Naive B cell (primary cell): ENCODE measurements at regions not wholly inside any gene's neighbourhood (a gene's known extent, or its start where the extent isn't known, plus 50 kb on each side); places are given as distances from the start of the nearest gene placed in this dataset.

ENCODE experiments used
- ATAC-seq, 2 donors: fragments of 150-1000 bp; cut with Tn5 transposase; 2 replicates each; pipeline ENCODE4 v1.10.0; 2021; ENCODE audit warnings: low read depth in 2 of 2, mild to moderate bottlenecking in 2 of 2, moderate library complexity in 2 of 2
- DNase-seq: peaks from one replicate; pipeline ENCODE4 v3.0.0; 2022
- H3K27ac Mint-ChIP-seq, 6 donors: one replicate each; pipeline ENCODE4 v1.8.0; 2020 to 2022; ENCODE audit warnings: mild to moderate bottlenecking in 6 of 6, mixed read lengths in 6 of 6, moderate library complexity in 5 of 6, inconsistent platforms in 2 of 6
- H3K27me3 Mint-ChIP-seq, 3 donors: one replicate each; pipeline ENCODE4 v1.8.0; 2021 to 2022; ENCODE audit warnings: mixed read lengths in 3 of 3, mild to moderate bottlenecking in 1 of 3
- H3K36me3 Mint-ChIP-seq, 2 donors: one replicate each; pipeline ENCODE4 v1.8.0; 2020 to 2022; ENCODE audit warnings: mixed read lengths in 2 of 2, inconsistent platforms in 1 of 2, mild to moderate bottlenecking in 1 of 2
- H3K4me1 Mint-ChIP-seq, 3 donors: one replicate each; pipeline ENCODE4 v1.8.0; 2020 to 2022; ENCODE audit warnings: mixed read lengths in 3 of 3, inconsistent platforms in 1 of 3, mild to moderate bottlenecking in 1 of 3, moderate library complexity in 1 of 3
- H3K4me3 Mint-ChIP-seq, 8 donors: one replicate each; pipeline ENCODE4 v1.8.0; 2020 to 2022; ENCODE audit warnings: mild to moderate bottlenecking in 8 of 8, mixed read lengths in 8 of 8, moderate library complexity in 8 of 8, inconsistent platforms in 2 of 8
- H3K9me3 Mint-ChIP-seq, 7 donors: one replicate each; pipeline ENCODE4 v1.8.0; 2020 to 2022; ENCODE audit warnings: mixed read lengths in 7 of 7, mild to moderate bottlenecking in 5 of 7, inconsistent platforms in 2 of 7, moderate library complexity in 1 of 7

- peaks cover 54 to 76% (median 61%) of the 10 kb centered on the region in 3 donors for H3K4me1 Mint-ChIP-seq
Observed at GRCh38 chr10:88107296-88108097, 244.1 kb downstream of the PTEN start.

GRCh38 chr10:88108115-88108610, 244.7 kb downstream of the PTEN start:
- DNase-seq (peak; percentile 89), ATAC-seq (peak; percentile 82 to 84)
- Mint-ChIP-seq H3K27me3 (no peaks in the 10 kb centered on the region), H3K27ac (peak overlapping the region; percentile 43 to 94 (median 70)), H3K4me1 (peaks cover 53 to 80% (median 61%) of the 10 kb centered on the region in 3 donors), H3K4me3 (peak overlapping the region; percentile 13 to 81 (median 59)), H3K9me3 (no peaks in the 10 kb centered on the region), H3K36me3 (no peaks in the 10 kb centered on the region)

More at GRCh38 chr10:88107296-88108097, 244.1 kb downstream of the PTEN start:
- H3K27me3 Mint-ChIP-seq: no peaks in the 10 kb centered on the region
- no peaks in the 10 kb centered on the region for H3K36me3 Mint-ChIP-seq
- peak overlapping the region; percentile 13 to 81 (median 59) for H3K4me3 Mint-ChIP-seq
- ATAC-seq (no peak), DNase-seq (no peak)
- peak overlapping the region; percentile 43 to 94 (median 66) for H3K27ac Mint-ChIP-seq
- no peaks in the 10 kb centered on the region for H3K9me3 Mint-ChIP-seq

DNA sequence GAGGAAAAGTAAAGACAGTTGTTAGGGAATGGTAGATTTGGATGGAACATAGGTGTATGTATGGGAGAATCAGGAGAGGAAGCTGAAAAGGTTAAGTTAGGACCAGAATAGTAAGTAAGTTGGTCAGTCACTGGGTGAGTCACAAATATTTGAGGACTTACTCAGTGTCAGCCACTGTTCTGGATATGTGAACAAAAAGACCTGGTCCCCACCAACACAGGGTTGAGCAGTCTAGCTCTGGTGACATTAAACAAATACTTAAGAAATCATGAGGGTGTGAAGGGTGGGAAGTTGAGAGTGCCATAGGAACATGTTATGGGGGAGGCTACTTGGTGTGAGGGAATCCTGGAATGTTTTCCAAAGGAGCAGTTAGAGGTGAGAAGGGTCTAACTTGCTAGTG, 246.9 kb downstream of the PTEN start:
- Mint-ChIP-seq H3K36me3 (no peaks in the 10 kb centered on the region), H3K9me3 (peaks cover 0 to 3% (median 0%) of the 10 kb centered on the region in 7 donors), H3K27ac (peak overlapping the region in 4 of 6 donors; percentile 12 to 65 (median 36)), H3K4me3 (peak overlapping the region in 5 of 8 donors; percentile 5 to 81 (median 18)), H3K27me3 (no peaks in the 10 kb centered on the region), H3K4me1 (peaks cover 33 to 79% (median 49%) of the 10 kb centered on the region in 3 donors)
- DNase-seq (no peak), ATAC-seq (no peak)

- no peaks in the 10 kb centered on the region for H3K36me3 Mint-ChIP-seq
- H3K9me3 Mint-ChIP-seq: peaks cover 0 to 3% (median 0%) of the 10 kb centered on the region in 7 donors
- DNase-seq: no peak
- peaks cover 30 to 76% (median 49%) of the 10 kb centered on the region in 3 donors for H3K4me1 Mint-ChIP-seq
- ATAC-seq: no peak
- no peaks in the 10 kb centered on the region for H3K27me3 Mint-ChIP-seq
- peak overlapping the region in 3 of 8 donors; percentile 18 to 81 (median 68) for H3K4me3 Mint-ChIP-seq
- peak overlapping the region in 5 of 6 donors; percentile 23 to 77 (median 46) for H3K27ac Mint-ChIP-seq
Observed at GRCh38 chr10:88110822-88111221, 247.4 kb downstream of the PTEN start.

DNA sequence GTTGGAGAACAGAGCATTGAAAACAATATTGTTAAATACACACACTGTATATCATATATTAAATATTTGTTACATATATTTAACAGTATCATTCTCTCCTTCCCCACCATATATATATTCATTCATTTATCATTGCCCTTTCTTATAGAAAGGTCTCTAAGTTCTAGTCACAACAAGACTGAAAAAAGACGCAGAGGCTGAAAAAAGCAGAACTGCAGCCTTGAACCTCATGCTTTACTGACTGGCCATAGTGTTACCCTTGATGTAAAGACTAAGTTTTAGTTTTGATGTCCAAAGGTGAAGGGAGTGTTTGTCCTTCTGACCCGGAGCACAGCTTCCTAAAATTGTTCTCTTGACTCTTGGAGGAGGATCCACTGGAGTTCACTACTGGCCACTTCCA, 247.9 kb downstream of the PTEN start:
- peak overlapping the region; percentile 23 to 77 (median 56) for H3K27ac Mint-ChIP-seq
- H3K4me3 Mint-ChIP-seq: peak overlapping the region in 4 of 8 donors; percentile 23 to 81 (median 42)

GRCh38 chr10:88113232-88113631, 249.8 kb downstream of the PTEN start:
- Mint-ChIP-seq H3K4me1 (peaks cover 6 to 54% (median 25%) of the 10 kb centered on the region in 3 donors), H3K27ac (peak overlapping the region in 5 of 6 donors; percentile 18 to 95 (median 93)), H3K9me3 (peaks cover 0 to 3% (median 0%) of the 10 kb centered on the region in 7 donors), H3K4me3 (peak overlapping the region in 6 of 8 donors; percentile 71 to 85 (median 79)), H3K27me3 (no peaks in the 10 kb centered on the region), H3K36me3 (no peaks in the 10 kb centered on the region)
- DNase-seq: peak; percentile 69
- peak; percentile 64 to 66 for ATAC-seq

More for the DNA sequence above, 247.9 kb downstream of the PTEN start:
- Mint-ChIP-seq H3K4me1 (peaks cover 25 to 72% (median 45%) of the 10 kb centered on the region in 3 donors), H3K27me3 (no peaks in the 10 kb centered on the region), H3K9me3 (peaks cover 0 to 3% (median 0%) of the 10 kb centered on the region in 7 donors), H3K36me3 (no peaks in the 10 kb centered on the region)
- DNase-seq (no peak), ATAC-seq (no peak)

DNA sequence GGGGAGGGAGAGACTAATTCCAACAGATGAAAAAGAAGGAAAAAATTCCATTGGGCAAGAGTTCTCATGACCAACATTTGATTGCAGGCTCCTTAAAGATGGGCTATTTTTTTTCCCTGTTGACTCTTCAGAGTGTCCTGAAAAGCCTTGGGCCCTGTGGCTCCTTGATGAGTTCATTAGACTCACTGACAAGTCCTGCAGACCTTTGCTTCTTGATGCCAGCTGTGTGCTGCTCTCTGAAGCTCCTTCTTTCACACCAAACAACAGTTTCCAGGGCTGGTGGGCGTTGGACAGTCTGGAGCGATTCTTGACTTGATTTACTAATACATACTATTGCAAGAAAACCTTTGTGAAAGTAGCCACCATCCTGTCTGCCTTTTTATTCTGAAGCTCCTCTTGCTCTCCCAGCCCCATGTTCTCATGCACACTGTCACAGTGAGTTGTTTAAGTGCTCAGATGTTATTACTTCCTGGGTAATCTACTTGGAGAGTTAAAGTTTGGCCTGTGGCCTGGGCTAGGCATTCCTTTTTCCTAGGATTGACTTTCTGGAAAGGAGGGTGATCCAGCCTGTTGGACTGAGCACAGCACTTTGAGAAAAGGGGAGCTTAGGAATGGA, 250.3 kb downstream of the PTEN start:
- Mint-ChIP-seq H3K4me3 (peak overlapping the region in 6 of 8 donors; percentile 71 to 85 (median 81)), H3K4me1 (peaks cover under 1 to 51% (median 22%) of the 10 kb centered on the region in 3 donors), H3K36me3 (no peaks in the 10 kb centered on the region), H3K27ac (peak overlapping the region in 5 of 6 donors; percentile 28 to 95 (median 85)), H3K9me3 (peaks cover 0 to 3% (median 0%) of the 10 kb centered on the region in 7 donors), H3K27me3 (no peaks in the 10 kb centered on the region)
- ATAC-seq (no peak), DNase-seq (no peak)

- Mint-ChIP-seq H3K27ac (peak overlapping the region in 5 of 6 donors; percentile 28 to 95 (median 85)), H3K4me3 (peak overlapping the region in 7 of 8 donors; percentile 11 to 85 (median 81)), H3K27me3 (no peaks in the 10 kb centered on the region), H3K36me3 (no peaks in the 10 kb centered on the region), H3K4me1 (peaks cover 0 to 51% (median 26%) of the 10 kb centered on the region in 3 donors), H3K9me3 (peaks cover 0 to 3% (median 0%) of the 10 kb centered on the region in 7 donors)
- ATAC-seq (peak; percentile 48 to 50), DNase-seq (peak; percentile 34)
Observed at GRCh38 chr10:88114368-88114767, 250.9 kb downstream of the PTEN start.

DNA sequence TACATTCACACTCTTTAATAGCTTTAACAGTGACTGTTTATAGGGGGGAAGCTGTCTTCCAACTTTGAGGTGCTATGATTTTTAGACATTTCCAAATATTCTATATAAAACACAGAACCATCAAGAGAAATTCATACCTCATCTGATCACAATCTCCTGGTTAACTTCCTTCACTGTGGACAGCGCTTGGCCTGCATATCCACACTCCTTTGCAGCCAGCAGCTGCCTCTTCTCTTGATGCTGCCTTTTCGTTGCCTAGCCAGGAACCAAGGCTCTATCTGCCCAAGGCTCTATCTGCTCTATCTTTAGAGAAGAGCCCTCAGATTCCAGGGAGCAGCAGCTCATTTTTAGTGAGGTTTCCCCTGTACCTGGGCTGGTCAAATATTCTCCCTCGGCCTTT, 252.0 kb downstream of the PTEN start:
- Mint-ChIP-seq H3K27me3 (no peaks in the 10 kb centered on the region), H3K27ac (peak overlapping the region in 2 of 6 donors; percentile 43 to 48), H3K4me1 (peaks cover 8 to 53% (median 29%) of the 10 kb centered on the region in 3 donors), H3K4me3 (no peak overlapping the region), H3K9me3 (peaks cover 0 to 3% (median 0%) of the 10 kb centered on the region in 7 donors), H3K36me3 (no peaks in the 10 kb centered on the region)
- DNase-seq: no peak
- no peak for ATAC-seq

GRCh38 chr10:88115968-88116367, 252.5 kb downstream of the PTEN start:
- Mint-ChIP-seq H3K4me3 (no peak overlapping the region), H3K27ac (no peak overlapping the region), H3K9me3 (peaks cover 0 to 3% (median 0%) of the 10 kb centered on the region in 7 donors), H3K36me3 (no peaks in the 10 kb centered on the region), H3K4me1 (peaks cover 14 to 53% (median 30%) of the 10 kb centered on the region in 3 donors), H3K27me3 (no peaks in the 10 kb centered on the region)
- ATAC-seq: no peak
- no peak for DNase-seq

DNA sequence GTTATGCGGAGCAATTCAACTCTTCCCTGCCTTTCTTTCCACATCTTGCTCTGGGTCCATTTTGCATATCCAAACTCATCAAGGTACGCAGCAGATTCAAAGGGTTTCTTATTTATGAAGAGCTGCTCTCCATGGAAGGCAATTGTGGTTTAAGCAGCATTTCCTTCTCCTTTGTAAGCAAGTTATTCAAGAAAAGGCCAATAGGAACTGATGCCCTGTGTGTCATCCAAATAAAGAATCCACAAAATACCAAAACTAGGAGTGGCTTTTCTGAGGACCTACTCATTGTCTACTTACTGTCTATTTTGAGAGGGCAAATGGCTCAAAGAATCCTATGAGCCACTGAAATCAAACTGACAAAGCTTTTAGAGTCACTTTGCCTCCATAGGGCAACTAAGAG, 253.1 kb downstream of the PTEN start:
- no peak for ATAC-seq
- Mint-ChIP-seq H3K27ac (no peak overlapping the region), H3K4me3 (no peak overlapping the region), H3K36me3 (no peaks in the 10 kb centered on the region), H3K27me3 (no peaks in the 10 kb centered on the region), H3K9me3 (peaks cover 0 to 3% (median 0%) of the 10 kb centered on the region in 7 donors), H3K4me1 (peaks cover 17 to 48% (median 26%) of the 10 kb centered on the region in 3 donors)
- no peak for DNase-seq

- no peak overlapping the region for H3K4me3 Mint-ChIP-seq
- H3K27ac Mint-ChIP-seq: no peak overlapping the region
- ATAC-seq (no peak), DNase-seq (no peak)
- H3K27me3 Mint-ChIP-seq: no peaks in the 10 kb centered on the region
- H3K36me3 Mint-ChIP-seq: no peaks in the 10 kb centered on the region
- H3K4me1 Mint-ChIP-seq: peaks cover 20 to 48% (median 21%) of the 10 kb centered on the region in 3 donors
- peaks cover 0 to 3% (median 0%) of the 10 kb centered on the region in 7 donors for H3K9me3 Mint-ChIP-seq
Observed at GRCh38 chr10:88116971-88117626, 253.7 kb downstream of the PTEN start.
